ENCODE measurements at regions not wholly inside any gene's neighbourhood (a gene's known extent, or its start where the extent isn't known, plus 50 kb on each side); places are given as distances from the start of the nearest gene placed in this dataset.

DNA sequence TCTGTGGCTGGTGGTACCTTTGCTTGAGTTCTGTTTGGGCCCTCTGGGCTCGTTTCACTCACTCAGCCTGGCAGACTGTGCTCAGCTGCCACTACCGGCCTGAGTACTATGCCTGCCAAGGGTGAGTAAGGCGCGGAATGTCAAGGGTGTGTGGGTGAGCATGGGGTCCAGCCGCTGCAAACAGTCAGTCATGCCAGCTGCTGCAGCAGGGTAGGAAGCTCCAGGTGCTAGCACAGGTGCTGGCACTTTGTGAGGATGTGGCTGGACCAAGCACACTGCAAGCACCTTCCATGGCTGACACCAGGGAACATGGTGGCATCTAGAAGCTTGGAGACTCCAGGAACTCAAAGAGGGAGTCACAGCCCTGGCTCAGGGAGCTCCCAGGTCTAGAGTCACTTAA, 368.6 kb upstream of the ACO1 start:
- ATAC-seq, result no peak
- TF ChIP-seq, protein P1, sequence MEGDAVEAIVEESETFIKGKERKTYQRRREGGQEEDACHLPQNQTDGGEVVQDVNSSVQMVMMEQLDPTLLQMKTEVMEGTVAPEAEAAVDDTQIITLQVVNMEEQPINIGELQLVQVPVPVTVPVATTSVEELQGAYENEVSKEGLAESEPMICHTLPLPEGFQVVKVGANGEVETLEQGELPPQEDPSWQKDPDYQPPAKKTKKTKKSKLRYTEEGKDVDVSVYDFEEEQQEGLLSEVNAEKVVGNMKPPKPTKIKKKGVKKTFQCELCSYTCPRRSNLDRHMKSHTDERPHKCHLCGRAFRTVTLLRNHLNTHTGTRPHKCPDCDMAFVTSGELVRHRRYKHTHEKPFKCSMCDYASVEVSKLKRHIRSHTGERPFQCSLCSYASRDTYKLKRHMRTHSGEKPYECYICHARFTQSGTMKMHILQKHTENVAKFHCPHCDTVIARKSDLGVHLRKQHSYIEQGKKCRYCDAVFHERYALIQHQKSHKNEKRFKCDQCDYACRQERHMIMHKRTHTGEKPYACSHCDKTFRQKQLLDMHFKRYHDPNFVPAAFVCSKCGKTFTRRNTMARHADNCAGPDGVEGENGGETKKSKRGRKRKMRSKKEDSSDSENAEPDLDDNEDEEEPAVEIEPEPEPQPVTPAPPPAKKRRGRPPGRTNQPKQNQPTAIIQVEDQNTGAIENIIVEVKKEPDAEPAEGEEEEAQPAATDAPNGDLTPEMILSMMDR (IDR thresholded peaks at IDR 0.05), result no peak

DNA sequence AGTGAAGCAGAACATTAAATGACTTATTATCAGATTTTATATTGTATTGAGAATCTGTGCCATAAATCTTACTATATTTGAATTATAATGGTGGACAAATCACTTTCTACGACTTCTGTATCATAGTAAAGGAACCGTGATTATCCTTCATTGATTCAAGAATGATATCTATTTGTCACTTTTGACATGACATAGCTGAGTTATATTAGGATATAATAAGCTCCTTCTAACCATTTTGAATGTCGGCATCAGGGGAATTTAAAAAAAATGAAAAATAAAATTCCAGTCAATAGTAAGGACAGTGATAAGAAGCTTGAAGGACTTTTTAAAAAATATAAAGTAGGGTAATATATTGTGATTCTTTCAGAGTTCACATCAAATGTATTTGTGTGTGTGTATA, 338.9 kb upstream of the ACO1 start:
- no CpG with 5 or more reads among the region's 3 CpGs for WGBS (ENCODE audit: insufficient coverage)
- Histone ChIP-seq H3K36me3 (ENCODE audit: control insufficient read depth, insufficient read depth, low read length) (no peaks in the 10 kb centered on the region), H3K4me3 (ENCODE audit: low read length) (no peak overlapping the region), H3K27ac (ENCODE audit: low read length) (no peak overlapping the region), H3K4me1 (ENCODE audit: control insufficient read depth, insufficient read depth, low read length) (no peaks in the 10 kb centered on the region), H3K9me3 (ENCODE audit: control insufficient read depth, insufficient read depth, low read length) (no peaks in the 10 kb centered on the region), H3K27me3 (ENCODE audit: control insufficient read depth, insufficient read depth, low read length) (no peaks in the 10 kb centered on the region)
- TF ChIP-seq, protein P1 (IDR thresholded peaks at IDR 0.05), result no peak
- intact Hi-C loops (cut with micrococcal nuclease), result no loop called here
- Mint-ChIP-seq H3K9me3 (peaks cover 9 to 12% of the 10 kb centered on the region in 2 donors), H3K27me3 (ENCODE audit: low read depth in 2 of 2) (no peaks in the 10 kb centered on the region), H3K27ac (no peak overlapping the region), H3K4me3 (no peak overlapping the region), H3K36me3 (no peaks in the 10 kb centered on the region), H3K4me1 (no peaks in the 10 kb centered on the region)
- DNase-seq (no peak), ATAC-seq (no peak)

More for the DNA sequence above, 368.6 kb upstream of the ACO1 start:
- no peaks in the 10 kb centered on the region for H3K4me1 ChIP-seq (ENCODE audit: control insufficient read depth, insufficient read depth, low read length)
- Mint-ChIP-seq H3K27ac (no peak overlapping the region), H3K4me1 (no peaks in the 10 kb centered on the region), H3K27me3 (ENCODE audit: low read depth in 2 of 2) (no peaks in the 10 kb centered on the region), H3K4me3 (no peak overlapping the region), H3K9me3 (peaks cover 11 to 14% of the 10 kb centered on the region in 2 donors), H3K36me3 (no peaks in the 10 kb centered on the region)
- H3K27me3 ChIP-seq (ENCODE audit: control insufficient read depth, insufficient read depth, low read length), result no peaks in the 10 kb centered on the region
- no peaks in the 10 kb centered on the region for H3K36me3 ChIP-seq (ENCODE audit: control insufficient read depth, insufficient read depth, low read length)
- WGBS (ENCODE audit: insufficient coverage), result 80% methylated on average over 5 of the region's 5 CpGs
- H3K4me3 ChIP-seq (ENCODE audit: low read length), result no peak overlapping the region
- intact Hi-C loops (cut with micrococcal nuclease), result no loop called here
- no peak for DNase-seq
- H3K9me3 ChIP-seq (ENCODE audit: control insufficient read depth, insufficient read depth, low read length), result peaks cover 3% of the 10 kb centered on the region
- H3K27ac ChIP-seq (ENCODE audit: low read length), result no peak overlapping the region

DNA sequence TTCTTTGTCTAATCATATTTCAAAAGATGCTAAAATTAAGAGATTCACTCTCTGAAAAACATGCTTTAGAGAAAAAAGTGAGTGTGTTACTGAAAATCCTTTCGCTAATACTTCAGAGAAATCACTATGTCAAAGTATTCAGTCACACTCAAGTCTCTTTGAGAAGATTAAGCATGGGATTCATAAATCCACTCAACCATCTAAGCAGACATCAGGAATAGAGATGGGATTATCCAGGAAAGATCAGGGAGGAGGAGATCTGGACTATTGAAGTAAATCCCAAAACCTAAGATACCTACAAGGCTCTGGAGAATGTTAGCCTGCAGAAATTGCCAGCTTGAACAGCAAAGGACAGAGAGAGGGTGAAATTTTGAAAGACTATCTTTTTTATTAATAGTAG, 317.2 kb upstream of the ACO1 start:
- Histone ChIP-seq H3K4me3 (ENCODE audit: low read length) (no peak overlapping the region), H3K36me3 (ENCODE audit: control insufficient read depth, insufficient read depth, low read length) (no peaks in the 10 kb centered on the region), H3K9me3 (ENCODE audit: control insufficient read depth, insufficient read depth, low read length) (no peaks in the 10 kb centered on the region), H3K27me3 (ENCODE audit: control insufficient read depth, insufficient read depth, low read length) (no peaks in the 10 kb centered on the region), H3K27ac (ENCODE audit: low read length) (no peak overlapping the region), H3K4me1 (ENCODE audit: control insufficient read depth, insufficient read depth, low read length) (no peaks in the 10 kb centered on the region)
- Mint-ChIP-seq H3K36me3 (no peaks in the 10 kb centered on the region), H3K27ac (no peak overlapping the region), H3K4me3 (no peak overlapping the region), H3K27me3 (ENCODE audit: low read depth in 2 of 2) (no peaks in the 10 kb centered on the region), H3K9me3 (peaks cover 4 to 14% of the 10 kb centered on the region in 2 donors), H3K4me1 (no peaks in the 10 kb centered on the region)
- no CpG with 5 or more reads among the region's 1 CpG for WGBS (ENCODE audit: insufficient coverage)
- intact Hi-C loops (cut with micrococcal nuclease), result no loop called here
- DNase-seq (no peak), ATAC-seq (no peak)
- TF ChIP-seq, protein P1 (IDR thresholded peaks at IDR 0.05), result no peak

DNA sequence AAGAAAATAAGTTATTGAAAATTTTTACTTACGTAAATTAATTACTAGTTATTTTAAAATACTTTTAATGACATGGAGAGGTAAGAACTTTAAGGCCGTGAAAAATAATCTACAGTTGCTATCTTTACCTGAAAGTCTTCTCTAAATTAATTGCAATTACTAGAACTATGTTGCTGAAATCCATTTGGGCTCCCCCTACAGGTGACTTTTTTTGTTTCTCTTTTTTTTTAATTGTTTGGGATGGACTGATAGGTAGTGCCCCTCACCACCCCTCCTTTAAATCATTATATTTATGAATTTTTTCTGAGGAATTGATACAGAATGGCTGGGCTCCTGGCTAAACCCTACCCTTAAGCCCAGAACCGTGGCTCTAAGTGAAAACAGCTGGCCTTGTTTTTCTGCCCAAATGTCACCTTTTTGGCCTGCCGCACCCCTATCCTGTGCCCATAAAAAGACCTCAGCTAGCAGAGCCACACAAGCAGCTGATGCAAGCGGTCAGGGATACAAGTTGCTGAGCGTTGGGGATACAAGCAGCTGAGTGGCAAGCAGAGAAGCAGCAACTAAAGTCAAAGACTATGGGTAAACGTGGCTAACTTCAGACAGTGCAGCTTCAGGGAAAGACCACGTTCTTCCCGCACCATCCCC, 315.2 kb upstream of the ACO1 start:
- no peak overlapping the region for H3K27ac Mint-ChIP-seq
- no peaks in the 10 kb centered on the region for H3K36me3 Mint-ChIP-seq

More for the DNA sequence above, 315.2 kb upstream of the ACO1 start:
- ATAC-seq, result no peak
- no peak overlapping the region for H3K4me3 Mint-ChIP-seq
- no peak for DNase-seq
- Histone ChIP-seq H3K4me3 (ENCODE audit: low read length) (no peak overlapping the region), H3K27me3 (ENCODE audit: control insufficient read depth, insufficient read depth, low read length) (no peaks in the 10 kb centered on the region), H3K4me1 (ENCODE audit: control insufficient read depth, insufficient read depth, low read length) (no peaks in the 10 kb centered on the region), H3K36me3 (ENCODE audit: control insufficient read depth, insufficient read depth, low read length) (no peaks in the 10 kb centered on the region), H3K27ac (ENCODE audit: low read length) (no peak overlapping the region), H3K9me3 (ENCODE audit: control insufficient read depth, insufficient read depth, low read length) (no peaks in the 10 kb centered on the region)
- H3K4me1 Mint-ChIP-seq, result no peaks in the 10 kb centered on the region
- TF ChIP-seq, protein P1 (IDR thresholded peaks at IDR 0.05), result no peak
- 62% methylated on average over 7 of the region's 9 CpGs for WGBS (ENCODE audit: insufficient coverage)
- intact Hi-C loops (cut with micrococcal nuclease), result no loop called here
- peaks cover 0 to 11% of the 10 kb centered on the region in 2 donors for H3K9me3 Mint-ChIP-seq
- H3K27me3 Mint-ChIP-seq (ENCODE audit: low read depth in 2 of 2), result no peaks in the 10 kb centered on the region
